ENCODE measurements at regions not wholly inside any gene's neighbourhood (a gene's known extent, or its start where the extent isn't known, plus 50 kb on each side); places are given as distances from the start of the nearest gene placed in this dataset.

- no peak overlapping the region for H3K4me3 ChIP-seq (ENCODE audit: low read depth, low read length)
- no peak for TF ChIP-seq CTCF (IDR thresholded peaks at IDR 0.05; ENCODE audit: insufficient read depth, low read length, poor library complexity, severe bottlenecking)
- no peak for DNase-seq (ENCODE audit: low read depth)
- no peaks in the 10 kb centered on the region for H3K36me3 ChIP-seq (ENCODE audit: control insufficient read depth, insufficient read depth, low read length)
- peaks cover 2% of the 10 kb centered on the region for H3K27me3 ChIP-seq (ENCODE audit: control insufficient read depth, insufficient read depth, low read length)
Measured at GRCh38 chr3:72675243-72675642, 173.0 kb downstream of the SHQ1 start.

- H3K36me3 ChIP-seq (ENCODE audit: control insufficient read depth, insufficient read depth, low read length): no peaks in the 10 kb centered on the region
- H3K4me3 ChIP-seq (ENCODE audit: low read depth, low read length): no peak overlapping the region
- DNase-seq (ENCODE audit: low read depth): no peak
- no peak for TF ChIP-seq CTCF (IDR thresholded peaks at IDR 0.05; ENCODE audit: insufficient read depth, low read length, poor library complexity, severe bottlenecking)
- H3K27me3 ChIP-seq (ENCODE audit: control insufficient read depth, insufficient read depth, low read length): peaks cover 2% of the 10 kb centered on the region
Measured at GRCh38 chr3:72673011-72673771, 175.1 kb downstream of the SHQ1 start.

GRCh38 chr3:72669224-72669623, 179.0 kb downstream of the SHQ1 start:
- DNase-seq (ENCODE audit: low read depth): no peak
- no peaks in the 10 kb centered on the region for H3K36me3 ChIP-seq (ENCODE audit: control insufficient read depth, insufficient read depth, low read length)
- peaks cover 2% of the 10 kb centered on the region for H3K27me3 ChIP-seq (ENCODE audit: control insufficient read depth, insufficient read depth, low read length)
- TF ChIP-seq CTCF (IDR thresholded peaks at IDR 0.05; ENCODE audit: insufficient read depth, low read length, poor library complexity, severe bottlenecking): no peak
- H3K4me3 ChIP-seq (ENCODE audit: low read depth, low read length): no peak overlapping the region

GRCh38 chr3:72666447-72666755, 181.8 kb downstream of the SHQ1 start:
- Histone ChIP-seq H3K4me3 (ENCODE audit: low read depth, low read length) (no peak overlapping the region), H3K36me3 (ENCODE audit: control insufficient read depth, insufficient read depth, low read length) (no peaks in the 10 kb centered on the region), H3K27me3 (ENCODE audit: control insufficient read depth, insufficient read depth, low read length) (peaks cover 2% of the 10 kb centered on the region)
- no peak for DNase-seq (ENCODE audit: low read depth)
- TF ChIP-seq CTCF (IDR thresholded peaks at IDR 0.05; ENCODE audit: insufficient read depth, low read length, poor library complexity, severe bottlenecking): no peak

GRCh38 chr3:72665701-72666446, 182.4 kb downstream of the SHQ1 start:
- no peak overlapping the region for H3K4me3 ChIP-seq (ENCODE audit: low read depth, low read length)
- H3K27me3 ChIP-seq (ENCODE audit: control insufficient read depth, insufficient read depth, low read length): peaks cover 2% of the 10 kb centered on the region
- no peak for DNase-seq (ENCODE audit: low read depth)
- peak; percentile 38 for TF ChIP-seq CTCF (IDR thresholded peaks at IDR 0.05; ENCODE audit: insufficient read depth, low read length, poor library complexity, severe bottlenecking)
- no peaks in the 10 kb centered on the region for H3K36me3 ChIP-seq (ENCODE audit: control insufficient read depth, insufficient read depth, low read length)

Measured in kidney epithelial cell (primary cell).